Fibroblast of mammary gland (primary cell): ENCODE measurements at regions not wholly inside any gene's neighbourhood (a gene's known extent, or its start where the extent isn't known, plus 50 kb on each side); places are given as distances from the start of the nearest gene placed in this dataset.

ENCODE experiments used
- DNase-seq: peaks from one replicate; pipeline ENCODE4 v3.0.0-alpha.2; 2010; ENCODE audit warnings: low read depth
- H3K4me3 ChIP-seq: 2 replicates; pipeline ENCODE4 v1.5.1; 2011; ENCODE audit warnings: low read depth, mild to moderate bottlenecking, low read length, moderate library complexity; ENCODE audit not compliant: control insufficient read depth
- TF ChIP-seq, protein P1 (sequence below): conservative IDR thresholded peaks from 2 replicates; pipeline ENCODE4 v1.5.1; 2011; ENCODE audit warnings: low read depth, low read length, inconsistent platforms; ENCODE audit not compliant: control insufficient read depth, insufficient read depth

DNA sequence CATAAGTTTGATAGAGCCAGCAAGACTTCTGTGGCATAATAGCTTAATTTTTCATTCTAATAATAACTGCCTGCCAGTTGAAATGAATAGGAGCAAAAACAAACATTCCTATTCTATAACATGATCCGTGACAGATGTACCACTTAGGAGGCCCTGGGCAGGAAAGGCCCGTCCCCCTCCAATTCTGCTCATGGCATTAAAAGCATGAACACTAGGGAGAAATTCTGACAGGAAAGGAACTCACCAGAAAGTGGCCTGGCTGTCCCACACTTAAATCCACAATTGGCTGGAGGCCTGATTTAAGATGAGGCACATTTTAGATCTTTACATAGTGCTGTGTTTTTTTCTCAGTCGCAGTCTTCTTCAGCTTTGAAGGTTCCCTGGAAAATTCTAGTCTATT, 261.9 kb upstream of the ETAA1 start:
- no peak overlapping the region for H3K4me3 ChIP-seq
- DNase-seq = no peak
- TF ChIP-seq, protein P1, sequence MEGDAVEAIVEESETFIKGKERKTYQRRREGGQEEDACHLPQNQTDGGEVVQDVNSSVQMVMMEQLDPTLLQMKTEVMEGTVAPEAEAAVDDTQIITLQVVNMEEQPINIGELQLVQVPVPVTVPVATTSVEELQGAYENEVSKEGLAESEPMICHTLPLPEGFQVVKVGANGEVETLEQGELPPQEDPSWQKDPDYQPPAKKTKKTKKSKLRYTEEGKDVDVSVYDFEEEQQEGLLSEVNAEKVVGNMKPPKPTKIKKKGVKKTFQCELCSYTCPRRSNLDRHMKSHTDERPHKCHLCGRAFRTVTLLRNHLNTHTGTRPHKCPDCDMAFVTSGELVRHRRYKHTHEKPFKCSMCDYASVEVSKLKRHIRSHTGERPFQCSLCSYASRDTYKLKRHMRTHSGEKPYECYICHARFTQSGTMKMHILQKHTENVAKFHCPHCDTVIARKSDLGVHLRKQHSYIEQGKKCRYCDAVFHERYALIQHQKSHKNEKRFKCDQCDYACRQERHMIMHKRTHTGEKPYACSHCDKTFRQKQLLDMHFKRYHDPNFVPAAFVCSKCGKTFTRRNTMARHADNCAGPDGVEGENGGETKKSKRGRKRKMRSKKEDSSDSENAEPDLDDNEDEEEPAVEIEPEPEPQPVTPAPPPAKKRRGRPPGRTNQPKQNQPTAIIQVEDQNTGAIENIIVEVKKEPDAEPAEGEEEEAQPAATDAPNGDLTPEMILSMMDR = no peak

DNA sequence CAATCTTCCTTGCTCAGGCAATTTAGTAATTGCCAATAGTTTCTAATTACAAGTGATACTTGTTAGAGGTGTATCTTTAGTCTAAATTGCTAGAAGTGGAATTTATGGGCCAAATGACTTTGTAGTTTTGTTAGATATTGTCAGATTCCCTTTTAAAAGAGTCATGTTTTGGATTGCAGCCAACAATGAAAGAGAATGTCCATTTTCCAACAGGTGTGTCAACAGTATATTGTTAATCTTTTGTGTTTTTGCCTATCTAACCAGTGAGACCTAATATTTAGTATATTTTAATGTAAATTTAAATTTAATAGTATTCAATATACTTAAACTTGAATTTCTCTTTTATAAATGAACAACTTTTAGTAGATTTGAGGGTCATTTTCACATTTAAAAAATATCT, 259.4 kb upstream of the ETAA1 start:
- H3K4me3 ChIP-seq = no peak overlapping the region
- TF ChIP-seq, protein P1 = no peak
- DNase-seq = no peak

DNA sequence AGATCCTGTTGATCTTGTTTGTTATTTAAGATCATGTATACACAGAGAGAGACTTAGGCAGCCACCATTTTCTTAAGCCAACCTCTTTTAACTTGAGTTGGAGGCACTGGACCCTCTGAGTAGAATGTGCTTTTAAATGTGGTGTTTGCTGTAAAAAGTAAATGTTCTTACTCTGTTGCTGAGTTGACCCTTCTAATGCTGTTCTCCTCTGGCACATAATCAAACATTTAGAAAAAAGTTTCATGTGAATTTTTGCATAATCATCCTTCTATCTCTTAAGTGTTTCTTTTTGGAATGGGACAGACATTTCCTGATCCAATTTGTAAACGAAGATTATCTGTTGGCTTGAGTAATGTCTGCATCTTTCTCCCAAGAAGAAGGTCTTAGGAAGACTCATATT, 255.1 kb upstream of the ETAA1 start:
- TF ChIP-seq, protein P1 = no peak

DNA sequence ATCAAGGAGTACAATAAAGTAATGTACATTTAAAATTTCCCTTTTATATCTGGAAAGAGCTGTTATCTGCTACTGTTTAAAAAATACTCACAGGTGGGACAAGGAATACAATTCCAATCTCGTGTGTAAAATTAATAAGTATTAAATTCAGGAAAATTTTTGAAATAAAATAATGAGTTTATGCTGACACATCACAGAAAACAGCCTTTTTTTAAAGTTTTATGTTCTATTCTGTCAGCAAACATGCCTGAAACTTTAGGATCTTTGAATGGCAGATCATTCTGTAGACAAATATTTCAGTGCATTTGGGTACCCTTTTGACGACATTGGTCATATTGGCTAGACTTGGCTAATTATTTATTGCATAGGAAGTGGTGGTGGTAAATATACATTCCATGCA, 254.4 kb upstream of the ETAA1 start:
- TF ChIP-seq, protein P1 = no peak
- DNase-seq = no peak
- no peak overlapping the region for H3K4me3 ChIP-seq

More for the DNA sequence above, 255.1 kb upstream of the ETAA1 start:
- no peak for DNase-seq
- no peak overlapping the region for H3K4me3 ChIP-seq

DNA sequence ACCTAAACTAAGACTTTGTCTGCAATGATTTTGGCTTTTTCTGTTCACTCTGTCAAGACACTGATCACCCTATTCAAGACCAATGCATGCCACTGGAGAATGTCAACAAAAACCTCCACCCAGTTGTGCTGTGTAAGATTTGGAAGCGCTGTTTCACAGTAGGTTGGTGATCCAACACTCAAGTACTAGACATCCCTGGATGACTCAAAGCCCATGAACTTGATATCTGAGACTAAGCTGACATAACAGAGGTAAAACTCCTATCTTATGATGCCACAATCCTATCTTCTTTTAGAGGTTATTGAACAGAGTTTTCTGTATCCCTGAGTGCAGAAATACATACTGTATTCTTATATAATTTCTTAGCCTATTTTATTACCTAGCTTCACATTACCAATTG, 251.3 kb upstream of the ETAA1 start:
- no peak overlapping the region for H3K4me3 ChIP-seq
- TF ChIP-seq, protein P1 = no peak
- DNase-seq = no peak

DNA sequence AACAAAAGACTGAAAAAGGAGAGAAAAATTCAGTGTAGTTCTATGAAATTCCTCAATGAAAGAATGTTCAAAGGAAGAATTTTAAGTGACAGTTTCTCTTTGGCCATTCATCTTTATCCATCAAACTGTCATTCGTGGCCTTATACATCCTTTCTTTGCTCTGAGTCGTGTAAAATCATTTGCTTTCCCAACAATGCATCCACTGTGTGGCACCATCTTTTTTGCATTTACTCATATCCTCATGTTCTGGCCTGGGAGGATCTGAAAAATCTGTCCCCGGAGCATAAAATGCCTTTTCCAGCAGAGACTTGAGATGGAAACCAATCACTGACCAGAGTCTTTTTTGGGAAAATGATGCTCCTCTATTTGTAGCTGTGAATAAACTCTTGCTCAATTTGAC, 240.3 kb upstream of the ETAA1 start:
- TF ChIP-seq, protein P1 = no peak
- H3K4me3 ChIP-seq = no peak overlapping the region
- DNase-seq = no peak

DNA sequence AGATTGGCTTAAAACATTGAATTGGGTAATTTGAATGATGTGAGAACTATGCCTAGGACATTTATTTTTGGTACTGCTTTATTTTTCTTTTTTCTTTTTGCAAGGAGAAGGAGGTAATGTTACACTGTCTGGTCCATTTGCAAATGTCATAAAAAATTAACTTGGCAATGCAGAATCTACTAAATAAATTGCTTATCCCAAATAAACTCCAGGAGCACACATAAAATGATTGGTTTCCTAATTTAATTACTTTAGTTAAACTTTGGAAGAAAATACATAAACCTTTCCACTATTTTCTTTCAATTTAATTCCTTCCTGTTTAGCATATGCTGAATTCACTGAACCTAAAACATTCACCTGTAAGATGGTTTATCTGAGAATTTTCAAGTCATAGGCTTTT, 238.4 kb upstream of the ETAA1 start:
- TF ChIP-seq, protein P1 = no peak
- no peak overlapping the region for H3K4me3 ChIP-seq

More for the DNA sequence above, 238.4 kb upstream of the ETAA1 start:
- no peak for DNase-seq
